DOHH2 (cell line): ENCODE measurements at regions not wholly inside any gene's neighbourhood (a gene's known extent, or its start where the extent isn't known, plus 50 kb on each side); places are given as distances from the start of the nearest gene placed in this dataset.
"Not testable (repeated sequence)": the region's sequence is repeated elsewhere in the genome, so short reads cannot be mapped to it uniquely, and the experiment has no call there.

ENCODE experiments used
- H3F3A ChIP-seq: fragments of 200-600 bp; sonication (generic), shearing (Covaris generic); 2 replicates; pipeline ENCODE4 v1.6.0; 2016; ENCODE audit warnings: antibody characterized with exemption, mild to moderate bottlenecking; ENCODE audit not compliant: control insufficient read depth, insufficient read depth
- H3K27ac ChIP-seq: fragments of 200-600 bp; sonication (generic); 2 replicates; pipeline ENCODE4 v1.5.1; 2014; ENCODE audit warnings: low read depth, mild to moderate bottlenecking, low read length, moderate library complexity
- H3K27me3 ChIP-seq: fragments of 200-600 bp; sonication (generic); 2 replicates; pipeline ENCODE4 v1.6.1; 2014; ENCODE audit warnings: mild to moderate bottlenecking, low read length, mixed read lengths; ENCODE audit not compliant: control insufficient read depth
- H3K36me3 ChIP-seq: fragments of 200-600 bp; sonication (generic); 2 replicates; pipeline ENCODE4 v1.6.1; 2014; ENCODE audit warnings: mild to moderate bottlenecking, low read length, moderate library complexity, mixed read lengths; ENCODE audit not compliant: control insufficient read depth
- H3K4me1 ChIP-seq: fragments of 200-600 bp; sonication (generic); 2 replicates; pipeline ENCODE4 v1.6.1; 2014; ENCODE audit warnings: mild to moderate bottlenecking, low read length, mixed read lengths; ENCODE audit not compliant: control insufficient read depth
- H3K4me2 ChIP-seq: fragments of 200-600 bp; sonication (generic); 2 replicates; pipeline ENCODE4 v1.6.0; 2014; ENCODE audit warnings: mild to moderate bottlenecking, low read length, moderate library complexity
- H3K4me3 ChIP-seq: fragments of 200-600 bp; sonication (generic); 2 replicates; pipeline ENCODE4 v1.5.1; 2014; ENCODE audit warnings: mild to moderate bottlenecking, low read length, mixed read lengths
- H3K79me2 ChIP-seq: fragments of 200-600 bp; sonication (generic); 2 replicates; pipeline ENCODE4 v1.6.1; 2014; ENCODE audit warnings: mild to moderate bottlenecking, low read length, mixed read lengths; ENCODE audit not compliant: control insufficient read depth
- H3K9me2 ChIP-seq: fragments of 200-600 bp; sonication (generic); replicated peaks from 2 replicates; pipeline ENCODE4 v1.6.1; 2014; ENCODE audit warnings: mild to moderate bottlenecking, low read length, mixed read lengths; ENCODE audit not compliant: control insufficient read depth
- H3K9me3 ChIP-seq: fragments of 200-600 bp; sonication (generic); 2 replicates; pipeline ENCODE4 v1.6.1; 2014; ENCODE audit warnings: antibody characterized with exemption, low read length, mixed read lengths; ENCODE audit not compliant: control insufficient read depth, insufficient read depth
- H4K20me1 ChIP-seq: fragments of 200-600 bp; sonication (generic); 2 replicates; pipeline ENCODE4 v1.6.0; 2014; ENCODE audit warnings: low read depth, mild to moderate bottlenecking, antibody characterized with exemption, low read length, moderate library complexity; ENCODE audit not compliant: control insufficient read depth, insufficient read depth
- EZH2phosphoT487 ChIP-seq: fragments of 200-600 bp; sonication (generic); IDR thresholded peaks from 2 replicates; pipeline ENCODE4 v1.6.1; 2017; ENCODE audit warnings: borderline replicate concordance, mild to moderate bottlenecking, antibody characterized with exemption, low read length, moderate library complexity, mixed read lengths
- TF ChIP-seq, protein P1 (sequence below): fragments of 200-600 bp; sonication (generic); IDR thresholded peaks from one replicate; pipeline ENCODE4 v1.5.1; 2014; ENCODE audit warnings: antibody characterized with exemption, mild to moderate bottlenecking, low read depth, low read length; ENCODE audit not compliant: poor library complexity, severe bottlenecking

DNA sequence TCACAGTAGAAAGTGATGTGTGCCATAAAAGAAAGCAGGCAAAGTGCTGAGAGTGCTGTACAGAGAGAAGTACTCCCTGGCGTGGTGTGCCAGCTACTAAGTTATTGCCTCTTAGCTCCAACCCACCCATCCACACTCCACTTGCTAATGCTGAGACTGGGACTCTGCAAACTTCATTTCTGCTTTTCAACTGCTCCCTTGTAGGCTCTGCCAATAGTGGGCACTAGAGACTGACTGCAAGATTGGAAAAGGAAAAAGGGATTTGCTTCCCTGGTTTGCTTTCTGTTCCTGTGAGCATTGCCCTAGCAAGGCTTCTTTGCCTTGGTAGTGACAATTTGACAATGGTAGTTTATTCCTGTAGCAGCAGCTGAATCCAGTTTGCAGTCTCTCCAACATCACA is 56.5 kb upstream of the TMEM108 start:
- Histone ChIP-seq H3F3A (no peaks in the 10 kb centered on the region), H3K79me2 (no peaks in the 10 kb centered on the region), H3K9me2 (no peaks in the 10 kb centered on the region), H3K4me3 (no peak overlapping the region), H4K20me1 (no peaks in the 10 kb centered on the region), H3K9me3 (no peaks in the 10 kb centered on the region), H3K4me2 (no peak overlapping the region), H3K27ac (no peak overlapping the region), H3K36me3 (no peaks in the 10 kb centered on the region), H3K4me1 (no peaks in the 10 kb centered on the region), H3K27me3 (no peaks in the 10 kb centered on the region)
- TF ChIP-seq, protein P1, sequence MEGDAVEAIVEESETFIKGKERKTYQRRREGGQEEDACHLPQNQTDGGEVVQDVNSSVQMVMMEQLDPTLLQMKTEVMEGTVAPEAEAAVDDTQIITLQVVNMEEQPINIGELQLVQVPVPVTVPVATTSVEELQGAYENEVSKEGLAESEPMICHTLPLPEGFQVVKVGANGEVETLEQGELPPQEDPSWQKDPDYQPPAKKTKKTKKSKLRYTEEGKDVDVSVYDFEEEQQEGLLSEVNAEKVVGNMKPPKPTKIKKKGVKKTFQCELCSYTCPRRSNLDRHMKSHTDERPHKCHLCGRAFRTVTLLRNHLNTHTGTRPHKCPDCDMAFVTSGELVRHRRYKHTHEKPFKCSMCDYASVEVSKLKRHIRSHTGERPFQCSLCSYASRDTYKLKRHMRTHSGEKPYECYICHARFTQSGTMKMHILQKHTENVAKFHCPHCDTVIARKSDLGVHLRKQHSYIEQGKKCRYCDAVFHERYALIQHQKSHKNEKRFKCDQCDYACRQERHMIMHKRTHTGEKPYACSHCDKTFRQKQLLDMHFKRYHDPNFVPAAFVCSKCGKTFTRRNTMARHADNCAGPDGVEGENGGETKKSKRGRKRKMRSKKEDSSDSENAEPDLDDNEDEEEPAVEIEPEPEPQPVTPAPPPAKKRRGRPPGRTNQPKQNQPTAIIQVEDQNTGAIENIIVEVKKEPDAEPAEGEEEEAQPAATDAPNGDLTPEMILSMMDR, result no peak
- TF ChIP-seq EZH2phosphoT487, result no peak

DNA sequence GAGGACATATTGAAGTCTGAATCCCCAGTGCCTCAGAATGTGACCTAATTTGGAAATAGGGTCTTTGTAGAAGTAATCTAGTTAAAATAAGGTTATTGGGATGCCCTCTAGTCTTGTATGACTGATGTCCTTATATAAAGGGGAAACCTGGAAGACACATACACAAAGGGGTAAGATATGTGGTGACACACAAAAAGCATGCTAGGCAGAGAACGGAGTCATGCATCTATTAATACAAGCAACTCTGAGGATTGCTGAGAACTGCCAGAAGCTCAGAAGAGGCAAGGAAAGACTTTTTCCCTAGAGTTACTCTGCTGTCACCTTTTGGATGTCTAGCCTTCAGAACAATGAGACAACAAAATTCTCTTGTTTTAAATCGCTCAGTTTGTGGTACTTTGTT is 58.1 kb upstream of the TMEM108 start:
- H3K4me3 ChIP-seq, result no peak overlapping the region
- no peaks in the 10 kb centered on the region for H3K9me2 ChIP-seq
- no peak for TF ChIP-seq EZH2phosphoT487
- TF ChIP-seq, protein P1, result no peak
- H3K9me3 ChIP-seq, result no peaks in the 10 kb centered on the region
- no peaks in the 10 kb centered on the region for H3F3A ChIP-seq
- no peaks in the 10 kb centered on the region for H4K20me1 ChIP-seq
- no peaks in the 10 kb centered on the region for H3K79me2 ChIP-seq
- no peaks in the 10 kb centered on the region for H3K27me3 ChIP-seq
- H3K4me1 ChIP-seq, result no peaks in the 10 kb centered on the region
- no peak overlapping the region for H3K27ac ChIP-seq
- H3K4me2 ChIP-seq, result no peak overlapping the region
- H3K36me3 ChIP-seq, result no peaks in the 10 kb centered on the region

DNA sequence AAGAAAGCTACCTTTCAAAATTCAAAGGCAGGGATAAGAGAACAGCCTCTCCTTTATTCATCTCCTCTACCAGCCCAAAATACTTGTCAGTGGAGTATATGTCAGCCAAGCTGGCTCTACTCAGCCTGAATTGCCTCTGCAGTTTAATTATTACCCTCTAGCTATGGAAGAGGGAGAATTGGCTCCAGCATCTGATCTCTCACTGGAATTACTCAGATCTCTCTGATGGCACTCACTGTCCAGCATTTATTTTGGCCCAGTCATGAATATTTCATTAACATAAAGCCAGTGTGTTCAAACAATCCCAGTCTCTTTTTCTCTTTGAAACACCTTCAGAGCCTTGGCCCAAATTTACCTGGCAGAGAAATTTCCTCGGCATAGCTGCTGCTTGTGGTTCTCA is 58.6 kb upstream of the TMEM108 start:
- TF ChIP-seq EZH2phosphoT487, result no peak
- TF ChIP-seq, protein P1, result no peak
- H3K27me3 ChIP-seq, result no peaks in the 10 kb centered on the region
- H3K4me2 ChIP-seq, result no peak overlapping the region
- no peak overlapping the region for H3K4me3 ChIP-seq
- H3F3A ChIP-seq, result no peaks in the 10 kb centered on the region
- H3K79me2 ChIP-seq, result no peaks in the 10 kb centered on the region
- H3K9me3 ChIP-seq, result no peaks in the 10 kb centered on the region
- no peak overlapping the region for H3K27ac ChIP-seq
- H3K9me2 ChIP-seq, result no peaks in the 10 kb centered on the region
- no peaks in the 10 kb centered on the region for H3K36me3 ChIP-seq
- H3K4me1 ChIP-seq, result no peaks in the 10 kb centered on the region
- no peaks in the 10 kb centered on the region for H4K20me1 ChIP-seq

DNA sequence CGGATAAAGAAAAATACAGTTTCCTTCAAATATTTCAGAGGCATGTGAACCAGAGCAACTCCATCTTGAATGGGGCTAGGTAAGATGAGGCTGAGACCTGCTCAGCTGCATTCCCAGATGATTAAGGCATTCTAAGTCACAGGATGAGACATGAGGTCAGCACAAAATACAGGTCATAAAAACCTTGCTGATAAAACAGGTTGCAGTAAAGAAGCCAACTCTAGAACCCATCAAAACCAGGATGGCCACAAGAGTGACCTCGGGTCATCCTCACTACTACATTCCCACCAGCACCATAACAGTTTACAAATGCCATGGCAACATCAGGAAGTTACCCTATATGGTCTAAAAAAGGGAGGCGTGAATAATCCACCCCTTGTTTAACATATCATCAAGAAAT is 59.2 kb upstream of the TMEM108 start:
- H3K27ac ChIP-seq, H3F3A ChIP-seq, H3K4me2 ChIP-seq, H4K20me1 ChIP-seq, H3K4me3 ChIP-seq, H3K9me3 ChIP-seq, H3K27me3 ChIP-seq, H3K4me1 ChIP-seq, H3K79me2 ChIP-seq, H3K36me3 ChIP-seq, H3K9me2 ChIP-seq: not testable (repeated sequence)
